ENCODE measurements at regions not wholly inside any gene's neighbourhood (a gene's known extent, or its start where the extent isn't known, plus 50 kb on each side); places are given as distances from the start of the nearest gene placed in this dataset.

- TF ChIP-seq CSRNP3 (CRISPR knock-in tag; IDR thresholded peaks at IDR 0.05), result no peak
- no peak for TF ChIP-seq ZNF70 (CRISPR knock-in tag; IDR thresholded peaks at IDR 0.05)
- TF ChIP-seq ZFP30 (CRISPR knock-in tag; IDR thresholded peaks at IDR 0.05), result no peak
Measured at GRCh38 chr1:25131794-25132193, 100.5 kb downstream of the SYF2 start.
